Breast epithelium (tissue), 3 donors: ENCODE measurements at regions not wholly inside any gene's neighbourhood (a gene's known extent, or its start where the extent isn't known, plus 50 kb on each side); places are given as distances from the start of the nearest gene placed in this dataset.

Experiments used
- CTCF ChIP-seq, 3 donors: fragments of 450-650 bp; IDR thresholded peaks; one replicate each; pipeline ENCODE4 v1.5.1; 2016 to 2017; ENCODE audit warnings: antibody characterized with exemption in 3 of 3, mild to moderate bottlenecking in 3 of 3, moderate library complexity in 3 of 3
- POLR2AphosphoS5 ChIP-seq, 3 donors: sonication (generic); formaldehyde crosslinking; IDR thresholded peaks; one replicate each; pipeline ENCODE4 v1.6.1; 2017; ENCODE audit warnings: antibody characterized with exemption in 3 of 3

- TF ChIP-seq POLR2AphosphoS5 (IDR thresholded peaks at IDR 0.05) (no peak), CTCF (IDR thresholded peaks at IDR 0.05) (no peak)
Measured at GRCh38 chr3:187804120-187804744, 59.0 kb upstream of the BCL6 start.
